WTC11 (cell line): ENCODE measurements at regions not wholly inside any gene's neighbourhood (a gene's known extent, or its start where the extent isn't known, plus 50 kb on each side); places are given as distances from the start of the nearest gene placed in this dataset.

Experiments used
- ATAC-seq: fragments of 200-7000 bp; cut with Tn5 transposase; 2 replicates; pipeline ENCODE4 v1.10.0; 2021; ENCODE audit warnings: mild to moderate bottlenecking, moderate library complexity
- CTCF ChIA-PET: fragments of 300-600 bp; sonication (Branson Sonifier 250); formaldehyde crosslinking; loops from one replicate; lab custom pipeline; 2021; ENCODE audit warnings: antibody characterized with exemption; lab: Charles Lee
- POLR2A ChIA-PET: fragments of 350-600 bp; sonication (Branson Sonifier 250); formaldehyde crosslinking; loops from one replicate; lab custom pipeline; 2021; ENCODE audit warnings: antibody characterized with exemption; lab: Charles Lee
- DNase-seq: peaks from one replicate; pipeline ENCODE4 v3.0.0; 2021; ENCODE audit warnings: low spot score
- H3K27ac Mint-ChIP-seq: 2 replicates; pipeline ENCODE4 v1.8.0; 2021; ENCODE audit warnings: mixed read lengths
- H3K27me3 Mint-ChIP-seq: 2 replicates; pipeline ENCODE4 v1.8.0; 2021; ENCODE audit warnings: low read depth, mild to moderate bottlenecking, moderate library complexity, mixed read lengths
- H3K36me3 Mint-ChIP-seq: 2 replicates; pipeline ENCODE4 v1.8.0; 2021; ENCODE audit warnings: mixed read lengths
- H3K4me1 Mint-ChIP-seq: 2 replicates; pipeline ENCODE4 v1.8.0; 2022; ENCODE audit warnings: mixed read lengths
- H3K4me3 Mint-ChIP-seq: 2 replicates; pipeline ENCODE4 v1.8.0; 2021; ENCODE audit warnings: mild to moderate bottlenecking, moderate library complexity, mixed read lengths
- H3K9me3 Mint-ChIP-seq: 2 replicates; pipeline ENCODE4 v1.8.0; 2021; ENCODE audit warnings: mixed read lengths
- ESRRA ChIP-seq: sonication (generic); formaldehyde crosslinking; IDR thresholded peaks from 2 replicates; pipeline ENCODE4 v1.8.1; 2022; ENCODE audit warnings: mild to moderate bottlenecking, missing genetic modification reagents, borderline replicate concordance
- ETV6 ChIP-seq: sonication (generic); formaldehyde crosslinking; IDR thresholded peaks from 2 replicates; pipeline ENCODE4 v1.8.1; 2022; ENCODE audit warnings: mild to moderate bottlenecking, missing genetic modification reagents
- IRF2 ChIP-seq: sonication (generic); formaldehyde crosslinking; IDR thresholded peaks from 2 replicates; pipeline ENCODE4 v1.8.0; 2022; ENCODE audit warnings: low read depth, missing genetic modification reagents, borderline replicate concordance
- MXD4 ChIP-seq: fragments of 250-450 bp; sonication (Bioruptor Pico); IDR thresholded peaks from 2 replicates; pipeline ENCODE4 v1.8.0; 2021; ENCODE audit warnings: mild to moderate bottlenecking, moderate library complexity, borderline replicate concordance
- RORB ChIP-seq: fragments of 250-450 bp; sonication (Bioruptor Pico); IDR thresholded peaks from 2 replicates; pipeline ENCODE4 v1.9.0; 2021; ENCODE audit warnings: mild to moderate bottlenecking
- SMAD3 ChIP-seq: sonication (generic); formaldehyde crosslinking; IDR thresholded peaks from 2 replicates; pipeline ENCODE4 v1.8.0; 2022; ENCODE audit warnings: missing genetic modification reagents, mild to moderate bottlenecking, borderline replicate concordance
- SMAD4 ChIP-seq: sonication (generic); formaldehyde crosslinking; IDR thresholded peaks from 2 replicates; pipeline ENCODE4 v1.8.0; 2022; ENCODE audit warnings: mild to moderate bottlenecking, missing genetic modification reagents
- TEAD1 ChIP-seq: sonication (generic); formaldehyde crosslinking; IDR thresholded peaks from 2 replicates; pipeline ENCODE4 v1.8.0; 2022; ENCODE audit warnings: mild to moderate bottlenecking, missing genetic modification reagents
- TP53 ChIP-seq: sonication (generic); formaldehyde crosslinking; IDR thresholded peaks from 2 replicates; pipeline ENCODE4 v1.8.1; 2023; ENCODE audit warnings: mild to moderate bottlenecking, missing genetic modification reagents
- ZNF138 ChIP-seq: sonication (generic); formaldehyde crosslinking; conservative IDR thresholded peaks from 2 replicates; pipeline ENCODE4 v1.8.1; 2022; ENCODE audit warnings: mild to moderate bottlenecking, moderate library complexity, missing genetic modification reagents
- TF ChIP-seq, protein P1 (sequence below): sonication (generic); formaldehyde crosslinking; IDR thresholded peaks from 2 replicates; pipeline ENCODE4 v1.8.1; 2022; ENCODE audit warnings: low read depth, mild to moderate bottlenecking, moderate library complexity, missing genetic modification reagents, borderline replicate concordance
- TF ChIP-seq, protein P2 (sequence below): sonication (generic); formaldehyde crosslinking; IDR thresholded peaks from 2 replicates; pipeline ENCODE4 v1.8.0; 2023; ENCODE audit warnings: missing genetic modification reagents, mild to moderate bottlenecking, borderline replicate concordance
- TF ChIP-seq, protein P3 (sequence below): fragments of 200-600 bp; IDR thresholded peaks from 2 replicates; pipeline ENCODE4 v1.8.0; 2022; ENCODE audit warnings: antibody characterized with exemption
- TF ChIP-seq, protein P4 (sequence below): sonication (generic); formaldehyde crosslinking; IDR thresholded peaks from 2 replicates; pipeline ENCODE4 v1.8.1; 2023; ENCODE audit warnings: mild to moderate bottlenecking, moderate library complexity, missing genetic modification reagents
- TF ChIP-seq, protein P5 (sequence below): sonication (generic); formaldehyde crosslinking; IDR thresholded peaks from 2 replicates; pipeline ENCODE4 v1.8.1; 2023; ENCODE audit warnings: mild to moderate bottlenecking, missing genetic modification reagents, borderline replicate concordance
- TF ChIP-seq, protein P6 (sequence below): sonication (generic); formaldehyde crosslinking; IDR thresholded peaks from 2 replicates; pipeline ENCODE4 v1.8.1; 2023; ENCODE audit warnings: mild to moderate bottlenecking, missing genetic modification reagents
- TF ChIP-seq, protein P7 (sequence below): fragments of 250-450 bp; sonication (Bioruptor Pico); IDR thresholded peaks from 2 replicates; pipeline ENCODE4 v1.9.0; 2021; ENCODE audit warnings: mild to moderate bottlenecking

DNA sequence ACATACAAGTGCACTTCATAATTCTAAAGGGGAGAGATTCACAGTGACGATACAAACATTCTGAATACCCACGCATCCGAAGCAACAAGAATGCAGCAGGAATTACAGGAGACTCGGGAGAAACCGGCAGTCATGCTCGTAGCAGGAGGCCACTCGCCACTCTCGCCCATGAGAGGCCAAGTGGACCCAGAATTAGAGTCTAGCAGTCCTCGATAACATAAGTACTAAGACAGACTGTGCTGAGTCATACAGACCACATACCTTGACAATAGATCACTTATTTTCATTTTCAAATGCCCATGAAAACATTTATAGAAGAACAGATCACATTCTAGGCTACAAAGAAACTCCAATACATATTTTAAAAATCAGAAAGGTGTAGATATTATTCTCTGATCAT is 299.1 kb upstream of the TSHZ3 start:
- ATAC-seq: no peak
- TF ChIP-seq, protein P1, sequence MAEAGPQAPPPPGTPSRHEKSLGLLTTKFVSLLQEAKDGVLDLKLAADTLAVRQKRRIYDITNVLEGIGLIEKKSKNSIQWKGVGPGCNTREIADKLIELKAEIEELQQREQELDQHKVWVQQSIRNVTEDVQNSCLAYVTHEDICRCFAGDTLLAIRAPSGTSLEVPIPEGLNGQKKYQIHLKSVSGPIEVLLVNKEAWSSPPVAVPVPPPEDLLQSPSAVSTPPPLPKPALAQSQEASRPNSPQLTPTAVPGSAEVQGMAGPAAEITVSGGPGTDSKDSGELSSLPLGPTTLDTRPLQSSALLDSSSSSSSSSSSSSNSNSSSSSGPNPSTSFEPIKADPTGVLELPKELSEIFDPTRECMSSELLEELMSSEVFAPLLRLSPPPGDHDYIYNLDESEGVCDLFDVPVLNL (CRISPR knock-in tag): no peak
- TF ChIP-seq, protein P2, sequence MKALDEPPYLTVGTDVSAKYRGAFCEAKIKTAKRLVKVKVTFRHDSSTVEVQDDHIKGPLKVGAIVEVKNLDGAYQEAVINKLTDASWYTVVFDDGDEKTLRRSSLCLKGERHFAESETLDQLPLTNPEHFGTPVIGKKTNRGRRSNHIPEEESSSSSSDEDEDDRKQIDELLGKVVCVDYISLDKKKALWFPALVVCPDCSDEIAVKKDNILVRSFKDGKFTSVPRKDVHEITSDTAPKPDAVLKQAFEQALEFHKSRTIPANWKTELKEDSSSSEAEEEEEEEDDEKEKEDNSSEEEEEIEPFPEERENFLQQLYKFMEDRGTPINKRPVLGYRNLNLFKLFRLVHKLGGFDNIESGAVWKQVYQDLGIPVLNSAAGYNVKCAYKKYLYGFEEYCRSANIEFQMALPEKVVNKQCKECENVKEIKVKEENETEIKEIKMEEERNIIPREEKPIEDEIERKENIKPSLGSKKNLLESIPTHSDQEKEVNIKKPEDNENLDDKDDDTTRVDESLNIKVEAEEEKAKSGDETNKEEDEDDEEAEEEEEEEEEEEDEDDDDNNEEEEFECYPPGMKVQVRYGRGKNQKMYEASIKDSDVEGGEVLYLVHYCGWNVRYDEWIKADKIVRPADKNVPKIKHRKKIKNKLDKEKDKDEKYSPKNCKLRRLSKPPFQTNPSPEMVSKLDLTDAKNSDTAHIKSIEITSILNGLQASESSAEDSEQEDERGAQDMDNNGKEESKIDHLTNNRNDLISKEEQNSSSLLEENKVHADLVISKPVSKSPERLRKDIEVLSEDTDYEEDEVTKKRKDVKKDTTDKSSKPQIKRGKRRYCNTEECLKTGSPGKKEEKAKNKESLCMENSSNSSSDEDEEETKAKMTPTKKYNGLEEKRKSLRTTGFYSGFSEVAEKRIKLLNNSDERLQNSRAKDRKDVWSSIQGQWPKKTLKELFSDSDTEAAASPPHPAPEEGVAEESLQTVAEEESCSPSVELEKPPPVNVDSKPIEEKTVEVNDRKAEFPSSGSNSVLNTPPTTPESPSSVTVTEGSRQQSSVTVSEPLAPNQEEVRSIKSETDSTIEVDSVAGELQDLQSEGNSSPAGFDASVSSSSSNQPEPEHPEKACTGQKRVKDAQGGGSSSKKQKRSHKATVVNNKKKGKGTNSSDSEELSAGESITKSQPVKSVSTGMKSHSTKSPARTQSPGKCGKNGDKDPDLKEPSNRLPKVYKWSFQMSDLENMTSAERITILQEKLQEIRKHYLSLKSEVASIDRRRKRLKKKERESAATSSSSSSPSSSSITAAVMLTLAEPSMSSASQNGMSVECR (CRISPR knock-in tag): no peak
- TF ChIP-seq ZNF138 (CRISPR knock-in tag) (no peak), RORB (CRISPR knock-in tag) (no peak)
- TF ChIP-seq, protein P3, sequence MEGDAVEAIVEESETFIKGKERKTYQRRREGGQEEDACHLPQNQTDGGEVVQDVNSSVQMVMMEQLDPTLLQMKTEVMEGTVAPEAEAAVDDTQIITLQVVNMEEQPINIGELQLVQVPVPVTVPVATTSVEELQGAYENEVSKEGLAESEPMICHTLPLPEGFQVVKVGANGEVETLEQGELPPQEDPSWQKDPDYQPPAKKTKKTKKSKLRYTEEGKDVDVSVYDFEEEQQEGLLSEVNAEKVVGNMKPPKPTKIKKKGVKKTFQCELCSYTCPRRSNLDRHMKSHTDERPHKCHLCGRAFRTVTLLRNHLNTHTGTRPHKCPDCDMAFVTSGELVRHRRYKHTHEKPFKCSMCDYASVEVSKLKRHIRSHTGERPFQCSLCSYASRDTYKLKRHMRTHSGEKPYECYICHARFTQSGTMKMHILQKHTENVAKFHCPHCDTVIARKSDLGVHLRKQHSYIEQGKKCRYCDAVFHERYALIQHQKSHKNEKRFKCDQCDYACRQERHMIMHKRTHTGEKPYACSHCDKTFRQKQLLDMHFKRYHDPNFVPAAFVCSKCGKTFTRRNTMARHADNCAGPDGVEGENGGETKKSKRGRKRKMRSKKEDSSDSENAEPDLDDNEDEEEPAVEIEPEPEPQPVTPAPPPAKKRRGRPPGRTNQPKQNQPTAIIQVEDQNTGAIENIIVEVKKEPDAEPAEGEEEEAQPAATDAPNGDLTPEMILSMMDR: no peak
- TF ChIP-seq, protein P4, sequence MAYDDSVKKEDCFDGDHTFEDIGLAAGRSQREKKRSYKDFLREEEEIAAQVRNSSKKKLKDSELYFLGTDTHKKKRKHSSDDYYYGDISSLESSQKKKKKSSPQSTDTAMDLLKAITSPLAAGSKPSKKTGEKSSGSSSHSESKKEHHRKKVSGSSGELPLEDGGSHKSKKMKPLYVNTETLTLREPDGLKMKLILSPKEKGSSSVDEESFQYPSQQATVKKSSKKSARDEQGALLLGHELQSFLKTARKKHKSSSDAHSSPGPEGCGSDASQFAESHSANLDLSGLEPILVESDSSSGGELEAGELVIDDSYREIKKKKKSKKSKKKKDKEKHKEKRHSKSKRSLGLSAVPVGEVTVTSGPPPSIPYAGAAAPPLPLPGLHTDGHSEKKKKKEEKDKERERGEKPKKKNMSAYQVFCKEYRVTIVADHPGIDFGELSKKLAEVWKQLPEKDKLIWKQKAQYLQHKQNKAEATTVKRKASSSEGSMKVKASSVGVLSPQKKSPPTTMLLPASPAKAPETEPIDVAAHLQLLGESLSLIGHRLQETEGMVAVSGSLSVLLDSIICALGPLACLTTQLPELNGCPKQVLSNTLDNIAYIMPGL (CRISPR knock-in tag): no peak
- TF ChIP-seq, all 79 proteins: peak for 0
- Mint-ChIP-seq H3K27me3 (no peaks in the 10 kb centered on the region; the same call in 1 of the 2 replicates), H3K9me3 (peaks cover 18% of the 10 kb centered on the region), H3K4me3 (no peak overlapping the region), H3K27ac (no peak overlapping the region), H3K36me3 (peaks cover 5% of the 10 kb centered on the region; the same call in 1 of the 2 replicates), H3K4me1 (peaks cover 4% of the 10 kb centered on the region; the same call in 1 of the 2 replicates)
- POLR2A ChIA-PET: no interaction called here
- CTCF ChIA-PET: no interaction called here
- no peak for DNase-seq

DNA sequence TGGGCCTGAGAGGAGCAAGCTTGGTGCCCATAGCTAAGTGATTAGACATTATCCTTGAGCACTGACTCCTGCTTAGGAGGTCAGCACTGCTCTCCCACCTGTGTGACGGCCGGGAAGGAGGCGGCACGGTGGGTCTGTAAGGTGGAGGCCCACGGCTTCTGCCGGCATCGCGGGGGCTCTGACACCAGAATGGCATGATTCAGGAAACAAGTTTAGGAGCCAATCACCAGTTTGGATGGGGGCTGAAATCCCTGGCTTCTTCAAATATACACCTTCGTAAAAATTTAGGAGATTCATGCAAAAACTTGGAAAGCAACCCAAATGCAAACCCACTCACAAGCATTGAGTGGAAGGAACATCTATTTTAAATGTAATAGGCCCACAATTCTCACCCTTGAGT is 307.3 kb upstream of the TSHZ3 start:
- Mint-ChIP-seq H3K4me1 (no peaks in the 10 kb centered on the region; the same call in 1 of the 2 replicates), H3K27ac (no peak overlapping the region), H3K27me3 (no peaks in the 10 kb centered on the region), H3K9me3 (peaks cover 4% of the 10 kb centered on the region; the same call in 1 of the 2 replicates), H3K4me3 (no peak overlapping the region), H3K36me3 (no peaks in the 10 kb centered on the region)
- POLR2A ChIA-PET: no interaction called here
- ATAC-seq: no peak
- no peak for DNase-seq
- CTCF ChIA-PET: no interaction called here
- TF ChIP-seq TP53 (CRISPR knock-in tag): no peak
- TF ChIP-seq TEAD1: no peak
- no peak for TF ChIP-seq ESRRA (CRISPR knock-in tag)
- TF ChIP-seq, protein P5, sequence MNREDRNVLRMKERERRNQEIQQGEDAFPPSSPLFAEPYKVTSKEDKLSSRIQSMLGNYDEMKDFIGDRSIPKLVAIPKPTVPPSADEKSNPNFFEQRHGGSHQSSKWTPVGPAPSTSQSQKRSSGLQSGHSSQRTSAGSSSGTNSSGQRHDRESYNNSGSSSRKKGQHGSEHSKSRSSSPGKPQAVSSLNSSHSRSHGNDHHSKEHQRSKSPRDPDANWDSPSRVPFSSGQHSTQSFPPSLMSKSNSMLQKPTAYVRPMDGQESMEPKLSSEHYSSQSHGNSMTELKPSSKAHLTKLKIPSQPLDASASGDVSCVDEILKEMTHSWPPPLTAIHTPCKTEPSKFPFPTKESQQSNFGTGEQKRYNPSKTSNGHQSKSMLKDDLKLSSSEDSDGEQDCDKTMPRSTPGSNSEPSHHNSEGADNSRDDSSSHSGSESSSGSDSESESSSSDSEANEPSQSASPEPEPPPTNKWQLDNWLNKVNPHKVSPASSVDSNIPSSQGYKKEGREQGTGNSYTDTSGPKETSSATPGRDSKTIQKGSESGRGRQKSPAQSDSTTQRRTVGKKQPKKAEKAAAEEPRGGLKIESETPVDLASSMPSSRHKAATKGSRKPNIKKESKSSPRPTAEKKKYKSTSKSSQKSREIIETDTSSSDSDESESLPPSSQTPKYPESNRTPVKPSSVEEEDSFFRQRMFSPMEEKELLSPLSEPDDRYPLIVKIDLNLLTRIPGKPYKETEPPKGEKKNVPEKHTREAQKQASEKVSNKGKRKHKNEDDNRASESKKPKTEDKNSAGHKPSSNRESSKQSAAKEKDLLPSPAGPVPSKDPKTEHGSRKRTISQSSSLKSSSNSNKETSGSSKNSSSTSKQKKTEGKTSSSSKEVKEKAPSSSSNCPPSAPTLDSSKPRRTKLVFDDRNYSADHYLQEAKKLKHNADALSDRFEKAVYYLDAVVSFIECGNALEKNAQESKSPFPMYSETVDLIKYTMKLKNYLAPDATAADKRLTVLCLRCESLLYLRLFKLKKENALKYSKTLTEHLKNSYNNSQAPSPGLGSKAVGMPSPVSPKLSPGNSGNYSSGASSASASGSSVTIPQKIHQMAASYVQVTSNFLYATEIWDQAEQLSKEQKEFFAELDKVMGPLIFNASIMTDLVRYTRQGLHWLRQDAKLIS (CRISPR knock-in tag): no peak
- no peak for TF ChIP-seq SMAD3 (CRISPR knock-in tag)
- TF ChIP-seq IRF2 (CRISPR knock-in tag): no peak
- TF ChIP-seq, protein P6, sequence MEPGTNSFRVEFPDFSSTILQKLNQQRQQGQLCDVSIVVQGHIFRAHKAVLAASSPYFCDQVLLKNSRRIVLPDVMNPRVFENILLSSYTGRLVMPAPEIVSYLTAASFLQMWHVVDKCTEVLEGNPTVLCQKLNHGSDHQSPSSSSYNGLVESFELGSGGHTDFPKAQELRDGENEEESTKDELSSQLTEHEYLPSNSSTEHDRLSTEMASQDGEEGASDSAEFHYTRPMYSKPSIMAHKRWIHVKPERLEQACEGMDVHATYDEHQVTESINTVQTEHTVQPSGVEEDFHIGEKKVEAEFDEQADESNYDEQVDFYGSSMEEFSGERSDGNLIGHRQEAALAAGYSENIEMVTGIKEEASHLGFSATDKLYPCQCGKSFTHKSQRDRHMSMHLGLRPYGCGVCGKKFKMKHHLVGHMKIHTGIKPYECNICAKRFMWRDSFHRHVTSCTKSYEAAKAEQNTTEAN (CRISPR knock-in tag): no peak
- TF ChIP-seq, protein P7, sequence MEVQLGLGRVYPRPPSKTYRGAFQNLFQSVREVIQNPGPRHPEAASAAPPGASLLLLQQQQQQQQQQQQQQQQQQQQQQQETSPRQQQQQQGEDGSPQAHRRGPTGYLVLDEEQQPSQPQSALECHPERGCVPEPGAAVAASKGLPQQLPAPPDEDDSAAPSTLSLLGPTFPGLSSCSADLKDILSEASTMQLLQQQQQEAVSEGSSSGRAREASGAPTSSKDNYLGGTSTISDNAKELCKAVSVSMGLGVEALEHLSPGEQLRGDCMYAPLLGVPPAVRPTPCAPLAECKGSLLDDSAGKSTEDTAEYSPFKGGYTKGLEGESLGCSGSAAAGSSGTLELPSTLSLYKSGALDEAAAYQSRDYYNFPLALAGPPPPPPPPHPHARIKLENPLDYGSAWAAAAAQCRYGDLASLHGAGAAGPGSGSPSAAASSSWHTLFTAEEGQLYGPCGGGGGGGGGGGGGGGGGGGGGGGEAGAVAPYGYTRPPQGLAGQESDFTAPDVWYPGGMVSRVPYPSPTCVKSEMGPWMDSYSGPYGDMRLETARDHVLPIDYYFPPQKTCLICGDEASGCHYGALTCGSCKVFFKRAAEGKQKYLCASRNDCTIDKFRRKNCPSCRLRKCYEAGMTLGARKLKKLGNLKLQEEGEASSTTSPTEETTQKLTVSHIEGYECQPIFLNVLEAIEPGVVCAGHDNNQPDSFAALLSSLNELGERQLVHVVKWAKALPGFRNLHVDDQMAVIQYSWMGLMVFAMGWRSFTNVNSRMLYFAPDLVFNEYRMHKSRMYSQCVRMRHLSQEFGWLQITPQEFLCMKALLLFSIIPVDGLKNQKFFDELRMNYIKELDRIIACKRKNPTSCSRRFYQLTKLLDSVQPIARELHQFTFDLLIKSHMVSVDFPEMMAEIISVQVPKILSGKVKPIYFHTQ (CRISPR knock-in tag): no peak
- no peak for TF ChIP-seq ETV6 (CRISPR knock-in tag)
- TF ChIP-seq MXD4 (CRISPR knock-in tag): no peak
- no peak for TF ChIP-seq SMAD4 (CRISPR knock-in tag)
